ENCODE measurements at regions not wholly inside any gene's neighbourhood (a gene's known extent, or its start where the extent isn't known, plus 50 kb on each side); places are given as distances from the start of the nearest gene placed in this dataset.

DNA sequence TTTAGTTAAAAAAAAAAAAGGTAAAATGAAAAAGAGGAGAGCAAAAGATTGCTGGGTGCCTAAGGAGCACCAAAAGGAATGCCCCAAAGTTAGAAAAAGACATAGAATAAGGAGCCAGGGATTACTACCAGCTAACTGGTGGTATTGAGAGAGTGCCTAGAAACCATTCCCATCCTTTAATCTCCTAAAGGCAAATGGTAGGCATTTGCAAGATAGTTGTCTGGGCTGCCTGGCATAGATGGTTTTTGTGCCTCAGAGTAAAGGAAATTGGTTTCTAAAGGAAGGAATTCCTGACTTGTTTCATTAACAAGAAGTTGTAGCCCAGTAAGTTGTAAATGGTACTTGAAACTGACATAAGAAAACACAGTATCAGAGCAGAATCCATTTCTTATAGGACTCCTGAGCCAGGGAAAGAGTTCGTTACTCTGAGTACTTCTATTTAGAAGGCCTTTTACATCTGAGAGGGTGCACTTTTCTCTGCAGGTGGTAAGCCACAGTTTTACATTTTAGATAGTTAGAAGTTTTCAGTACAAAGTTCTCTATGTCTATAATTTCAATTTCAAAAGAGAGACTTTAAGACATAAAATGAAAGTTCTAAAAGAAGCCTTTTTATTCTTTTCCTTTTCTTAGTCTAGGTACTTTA lies 92.6 kb downstream of the OLFM4 start:
- no peak overlapping the region for H3K27ac ChIP-seq
- DNase-seq (ENCODE audit: low spot score): no peak
- CTCF ChIA-PET: interaction anchor here (0.6 kb wide), 1 partner anchor 78 kb away, joined by 6 read pairs; no protein-coding TSS in a partner anchor
- POLR2A ChIA-PET (ENCODE audit: low non-redundant PET): no interaction called here
- TF ChIP-seq CTCF (conservative IDR thresholded peaks at IDR 0.05; ENCODE audit: low read depth): no peak

DNA sequence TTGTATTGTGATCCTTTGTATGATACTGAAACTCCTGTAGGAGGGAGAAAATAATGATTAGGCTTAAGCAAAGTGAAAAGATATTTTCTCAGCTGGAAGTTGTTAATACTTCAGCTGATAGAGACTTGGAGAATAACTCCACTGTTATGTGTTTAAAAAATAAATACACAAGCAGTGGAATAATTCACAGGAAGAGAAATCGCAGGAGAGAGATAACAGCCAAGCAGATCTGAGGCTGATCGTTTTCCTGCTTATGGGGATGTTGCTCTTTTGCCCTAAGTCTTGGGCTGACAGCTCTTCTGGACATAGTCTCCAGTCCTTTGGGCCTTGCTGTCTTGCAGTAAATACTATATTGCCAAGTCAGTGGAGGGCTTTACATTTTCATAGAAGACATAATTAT lies 93.3 kb downstream of the OLFM4 start:
- ChIA-PET POLR2A (ENCODE audit: low non-redundant PET) (no interaction called here), CTCF (no interaction called here)
- H3K27ac ChIP-seq: no peak overlapping the region
- no peak for TF ChIP-seq CTCF (conservative IDR thresholded peaks at IDR 0.05; ENCODE audit: low read depth)
- no peak for DNase-seq (ENCODE audit: low spot score)

DNA sequence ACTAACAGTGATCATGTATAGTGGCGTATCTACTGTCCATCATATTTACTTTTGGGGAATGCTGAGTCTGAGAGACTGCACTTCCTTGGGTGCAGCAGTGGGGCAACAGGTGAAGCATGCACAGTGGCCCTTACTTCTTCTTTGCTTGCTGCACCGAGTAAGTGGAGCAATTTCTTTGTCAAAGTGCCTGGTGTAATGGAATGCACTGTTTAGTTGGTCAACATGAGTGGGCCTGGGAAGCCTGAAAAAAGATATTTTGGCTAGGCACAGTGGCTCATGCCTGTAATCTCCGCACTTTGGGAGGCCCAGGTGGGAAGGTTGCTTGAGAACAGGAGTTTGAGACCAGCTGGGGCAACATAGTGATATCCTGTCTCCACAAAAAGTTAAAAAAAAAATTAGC lies 94.9 kb downstream of the OLFM4 start:
- no peak for DNase-seq (ENCODE audit: low spot score)
- TF ChIP-seq CTCF (conservative IDR thresholded peaks at IDR 0.05; ENCODE audit: low read depth): no peak
- no peak overlapping the region for H3K27ac ChIP-seq
- ChIA-PET CTCF (no interaction called here), POLR2A (ENCODE audit: low non-redundant PET) (no interaction called here)

DNA sequence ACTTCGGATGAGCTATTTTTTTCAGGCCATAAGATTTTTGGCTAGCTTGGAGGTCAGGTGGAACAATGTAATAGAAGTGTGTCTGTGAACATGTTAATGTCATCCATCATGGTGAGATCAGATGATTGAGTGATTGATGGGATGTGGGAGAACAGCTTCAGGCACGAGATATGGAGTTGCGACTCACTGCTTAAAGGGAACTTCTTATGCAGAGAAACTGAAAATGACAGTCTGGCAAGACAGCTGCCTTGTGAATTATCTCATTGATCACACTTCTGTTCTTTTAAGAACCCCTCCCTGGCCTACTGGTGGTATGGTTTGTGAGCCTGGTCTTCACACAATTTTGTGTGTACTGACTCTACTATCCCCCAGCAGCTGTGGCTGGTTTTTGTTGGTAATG lies 96.0 kb downstream of the OLFM4 start:
- ChIA-PET POLR2A (ENCODE audit: low non-redundant PET) (no interaction called here), CTCF (no interaction called here)
- DNase-seq (ENCODE audit: low spot score): no peak
- H3K27ac ChIP-seq: no peak overlapping the region
- no peak for TF ChIP-seq CTCF (conservative IDR thresholded peaks at IDR 0.05; ENCODE audit: low read depth)

- ChIA-PET CTCF (no interaction called here), POLR2A (ENCODE audit: low non-redundant PET) (no interaction called here)
- no peak for TF ChIP-seq CTCF (conservative IDR thresholded peaks at IDR 0.05; ENCODE audit: low read depth)
- no peak for DNase-seq (ENCODE audit: low spot score)
- H3K27ac ChIP-seq: no peak overlapping the region
These were observed 98.2 kb downstream of the OLFM4 start for GRCh38 chr13:53126841-53127245.

- ChIA-PET POLR2A (ENCODE audit: low non-redundant PET) (no interaction called here), CTCF (no interaction called here)
- no peak for TF ChIP-seq CTCF (conservative IDR thresholded peaks at IDR 0.05; ENCODE audit: low read depth)
- H3K27ac ChIP-seq: no peak overlapping the region
- DNase-seq (ENCODE audit: low spot score): no peak
These were observed 98.8 kb downstream of the OLFM4 start for GRCh38 chr13:53127373-53127772.
